HG03520 (cell line): ENCODE measurements at regions not wholly inside any gene's neighbourhood (a gene's known extent, or its start where the extent isn't known, plus 50 kb on each side); places are given as distances from the start of the nearest gene placed in this dataset.

Source experiments
- ATAC-seq: cut with Tn5 transposase; IDR thresholded peaks from one replicate; pipeline ENCODE4 v1.9.1; 2021; ENCODE audit warnings: mild to moderate bottlenecking, moderate library complexity; ENCODE audit not compliant: unreplicated experiment

- ATAC-seq = no peak
Measured at GRCh38 chr1:4976859-4977440, 322.5 kb downstream of the AJAP1 start.

DNA sequence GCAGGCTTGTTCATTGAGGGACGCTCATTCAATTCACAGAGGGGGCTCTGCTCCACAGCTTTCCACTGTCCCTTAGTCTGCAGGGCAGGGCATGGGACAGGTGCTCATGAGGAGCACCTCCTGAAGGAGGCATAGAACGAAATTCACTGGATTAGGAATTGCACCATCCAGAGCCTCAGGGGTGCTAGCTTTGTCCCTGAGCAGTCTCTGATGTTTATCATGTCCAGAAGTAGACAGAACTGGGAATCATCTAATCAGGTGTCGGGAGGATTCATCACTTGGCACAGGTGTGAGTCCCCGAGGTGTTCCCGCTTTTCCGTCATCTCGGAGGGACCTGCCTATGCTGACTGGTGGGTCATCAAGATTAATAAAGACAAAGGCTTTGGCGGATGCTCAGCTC lies 321.4 kb downstream of the AJAP1 start:
- ATAC-seq = no peak

- ATAC-seq = no peak
Measured at GRCh38 chr1:4974981-4975685, 320.7 kb downstream of the AJAP1 start.

GRCh38 chr1:4973341-4973740 lies 318.9 kb downstream of the AJAP1 start:
- ATAC-seq = no peak

DNA sequence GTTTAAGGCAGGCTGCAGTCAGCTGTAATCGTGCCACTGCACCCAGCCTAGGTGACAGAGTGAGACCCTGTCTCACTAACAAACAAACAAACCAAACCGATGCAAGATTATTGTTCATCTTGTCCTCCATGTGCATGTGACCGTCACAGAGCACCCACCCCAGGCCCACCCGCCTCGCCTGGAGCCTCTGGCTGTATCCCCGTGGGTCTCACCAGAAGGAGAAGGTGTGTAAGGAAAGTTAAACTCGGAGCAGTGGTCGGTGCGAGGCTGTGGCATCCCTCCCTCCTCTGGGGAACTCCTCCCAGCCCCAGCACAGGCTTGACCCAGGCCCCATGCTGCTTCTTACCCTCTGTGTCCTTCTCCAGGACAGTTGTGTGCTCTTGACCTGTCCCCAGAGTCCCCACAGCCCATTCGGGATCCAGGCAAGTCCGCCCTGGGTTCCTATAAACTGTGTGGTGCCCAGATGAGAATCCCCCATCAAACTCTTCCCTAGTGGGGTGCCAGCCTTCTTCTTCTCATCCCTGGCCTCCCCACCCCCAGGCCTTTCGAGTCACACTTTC lies 318.4 kb downstream of the AJAP1 start:
- ATAC-seq = no peak

DNA sequence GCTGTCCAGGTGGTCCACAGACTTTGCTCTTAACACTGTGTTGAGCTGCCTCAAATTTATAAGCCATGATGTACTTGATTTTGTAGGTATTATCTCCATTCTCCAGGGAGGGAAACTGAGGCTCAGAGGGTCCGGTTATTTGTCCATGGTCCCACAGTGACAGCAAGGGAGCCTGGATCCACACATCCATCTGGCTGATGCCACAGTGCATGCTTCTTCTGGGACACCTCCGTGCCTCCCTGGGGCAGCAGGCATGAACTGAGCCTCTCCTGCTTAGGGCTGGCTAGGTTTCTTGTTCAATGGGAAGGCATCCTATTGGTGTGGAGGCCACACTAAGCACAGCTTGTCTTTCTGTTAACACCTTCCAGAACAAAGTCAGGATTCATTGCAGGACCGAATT lies 317.3 kb downstream of the AJAP1 start:
- ATAC-seq = no peak

GRCh38 chr1:4970532-4970931 lies 316.1 kb downstream of the AJAP1 start:
- ATAC-seq = no peak

DNA sequence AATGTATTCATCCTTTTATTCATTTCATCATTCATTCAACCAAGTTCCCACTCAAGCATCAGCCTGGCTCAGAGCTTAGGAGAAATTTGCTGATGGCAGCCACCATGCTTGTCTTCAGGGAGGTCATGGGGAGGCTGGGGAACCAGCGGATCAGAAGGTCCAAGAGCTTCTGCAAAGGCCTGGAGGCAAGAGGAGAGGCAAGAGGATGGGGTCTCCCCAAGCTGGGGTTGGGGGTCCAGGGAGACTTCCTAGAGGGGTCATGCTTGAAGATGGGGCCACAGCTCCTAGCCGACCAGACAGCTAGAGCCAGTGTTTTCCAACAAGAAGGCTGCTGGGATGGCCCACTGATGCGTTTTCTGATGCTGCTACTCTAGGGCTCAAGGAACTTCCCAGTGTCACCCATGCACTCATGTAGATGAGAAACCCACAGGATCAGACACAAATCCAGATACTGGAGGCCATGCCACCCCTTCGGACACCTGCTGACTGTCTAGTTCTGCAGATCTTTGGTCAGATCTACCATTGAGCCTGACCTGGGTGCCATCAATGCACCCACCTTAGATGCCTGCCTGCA lies 315.2 kb downstream of the AJAP1 start:
- ATAC-seq = no peak

DNA sequence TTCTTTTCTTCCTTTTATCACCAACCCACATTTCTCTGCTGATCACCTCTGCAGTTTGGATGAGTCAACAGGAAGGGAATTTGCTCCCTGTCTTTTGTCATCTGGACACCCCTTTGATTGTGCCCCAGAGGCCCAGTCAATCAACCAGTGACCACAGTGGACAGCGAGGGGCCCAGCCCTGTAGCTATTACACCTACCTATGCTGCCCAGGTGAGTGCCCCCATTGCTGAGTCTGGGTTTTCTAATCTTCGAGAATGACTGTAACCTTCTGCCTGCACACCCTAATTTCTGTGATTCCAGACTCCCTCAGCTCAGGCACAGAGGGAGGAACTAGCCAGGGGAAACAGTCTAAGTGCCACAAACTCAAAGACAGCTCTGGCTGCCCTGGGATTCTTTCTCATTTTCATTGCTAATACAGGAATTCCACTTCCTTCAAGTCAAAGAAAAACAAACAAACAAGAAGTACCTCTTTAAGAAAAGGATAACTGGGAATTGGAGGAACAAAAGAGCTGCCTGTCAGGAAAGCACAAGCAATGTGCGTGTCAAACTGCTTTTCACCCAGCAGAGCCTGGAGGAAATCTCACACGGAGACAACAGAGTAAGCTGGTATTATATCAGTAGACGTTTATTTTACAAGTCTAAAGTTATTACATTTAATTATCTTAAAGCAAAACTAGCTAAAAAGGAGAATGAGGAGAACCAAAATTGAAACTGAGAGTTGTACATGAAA lies 311.1 kb downstream of the AJAP1 start:
- no peak for ATAC-seq

DNA sequence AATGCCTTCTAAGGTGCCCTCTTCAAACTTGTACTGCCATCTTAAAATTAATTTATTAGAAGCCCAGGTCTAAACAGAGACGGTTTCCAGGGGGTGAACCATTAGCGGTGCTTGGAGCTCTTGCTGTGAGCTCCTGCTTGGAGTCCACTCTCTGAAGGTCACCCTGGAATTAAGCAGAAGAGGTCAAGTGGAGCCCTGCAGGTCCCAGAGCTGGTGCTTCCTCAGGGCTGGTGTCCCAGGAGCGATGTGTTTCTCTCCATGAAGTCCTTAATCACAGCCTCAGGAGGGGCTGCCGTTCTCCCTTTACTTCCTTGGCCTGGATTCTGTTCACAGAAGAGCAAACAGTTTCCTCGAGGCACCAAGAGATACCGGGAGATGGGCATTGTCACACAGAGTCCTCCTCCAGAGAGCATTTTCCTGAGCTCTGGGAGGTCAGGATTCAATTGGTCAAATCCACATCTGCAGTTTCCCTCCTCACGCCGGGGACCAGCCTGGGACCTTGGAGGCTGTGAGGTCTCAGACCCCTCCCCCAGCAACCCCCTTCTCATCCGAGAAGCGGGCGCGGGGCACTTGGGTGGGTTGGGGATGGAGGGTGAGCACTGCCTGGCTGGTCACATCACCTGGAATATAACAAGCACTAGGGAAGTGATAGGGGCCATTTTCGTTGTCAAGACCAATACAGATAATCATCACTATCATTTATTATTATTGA lies 310.4 kb downstream of the AJAP1 start:
- ATAC-seq = no peak

DNA sequence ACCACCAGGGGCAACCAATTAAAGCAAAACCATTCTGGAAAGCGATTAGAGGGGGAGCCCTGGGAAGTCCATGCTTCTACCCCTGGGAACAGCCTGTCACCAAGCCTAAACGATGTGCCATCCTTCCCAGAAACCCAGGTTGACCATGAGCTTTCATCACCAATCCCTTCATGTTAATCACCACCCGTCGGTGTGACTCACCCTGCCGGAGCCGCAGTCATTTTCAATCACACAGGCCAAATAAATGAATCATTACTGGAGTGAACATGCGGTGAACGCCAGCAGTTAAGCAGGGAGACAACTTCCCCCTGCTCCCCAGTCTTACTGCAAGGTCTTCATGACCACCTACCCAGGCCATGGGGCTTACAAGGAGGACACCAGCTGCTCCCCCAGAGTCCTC lies 308.8 kb downstream of the AJAP1 start:
- ATAC-seq = no peak

GRCh38 chr1:4962836-4963235 lies 308.4 kb downstream of the AJAP1 start:
- ATAC-seq = no peak

DNA sequence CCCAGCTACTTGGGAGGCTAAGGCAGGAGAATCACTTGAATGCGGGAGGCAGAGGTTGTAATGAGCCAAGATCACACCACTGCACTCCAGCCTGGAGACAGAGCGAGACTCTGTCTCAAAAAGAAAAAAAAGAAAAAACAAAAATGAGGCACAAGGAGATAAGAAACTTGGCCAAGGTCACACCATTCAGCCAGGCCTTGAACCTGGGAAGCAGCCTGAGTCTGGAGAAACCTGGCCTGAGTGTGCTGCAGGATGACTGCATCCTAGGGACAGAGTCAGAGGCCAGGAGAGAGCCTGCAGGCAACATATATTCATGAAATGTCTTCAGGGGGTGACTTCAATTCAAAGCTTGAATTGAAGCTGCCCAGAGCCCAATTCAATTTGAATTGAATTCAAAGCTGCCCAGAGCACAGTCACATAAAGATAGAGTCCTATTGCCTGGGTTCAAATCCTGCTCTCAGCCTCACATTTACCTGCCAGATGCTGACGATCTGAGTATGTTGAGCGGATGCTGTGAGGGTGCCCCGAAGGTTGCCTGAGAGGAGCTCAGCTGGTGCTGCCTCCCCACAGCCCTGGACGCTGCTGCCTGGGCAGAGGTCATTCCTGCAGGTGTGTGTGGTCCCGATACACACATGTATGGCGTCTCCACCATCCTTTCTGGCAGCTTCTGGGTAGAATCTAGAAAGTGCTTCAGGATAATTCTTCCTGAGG lies 307.7 kb downstream of the AJAP1 start:
- no peak for ATAC-seq

DNA sequence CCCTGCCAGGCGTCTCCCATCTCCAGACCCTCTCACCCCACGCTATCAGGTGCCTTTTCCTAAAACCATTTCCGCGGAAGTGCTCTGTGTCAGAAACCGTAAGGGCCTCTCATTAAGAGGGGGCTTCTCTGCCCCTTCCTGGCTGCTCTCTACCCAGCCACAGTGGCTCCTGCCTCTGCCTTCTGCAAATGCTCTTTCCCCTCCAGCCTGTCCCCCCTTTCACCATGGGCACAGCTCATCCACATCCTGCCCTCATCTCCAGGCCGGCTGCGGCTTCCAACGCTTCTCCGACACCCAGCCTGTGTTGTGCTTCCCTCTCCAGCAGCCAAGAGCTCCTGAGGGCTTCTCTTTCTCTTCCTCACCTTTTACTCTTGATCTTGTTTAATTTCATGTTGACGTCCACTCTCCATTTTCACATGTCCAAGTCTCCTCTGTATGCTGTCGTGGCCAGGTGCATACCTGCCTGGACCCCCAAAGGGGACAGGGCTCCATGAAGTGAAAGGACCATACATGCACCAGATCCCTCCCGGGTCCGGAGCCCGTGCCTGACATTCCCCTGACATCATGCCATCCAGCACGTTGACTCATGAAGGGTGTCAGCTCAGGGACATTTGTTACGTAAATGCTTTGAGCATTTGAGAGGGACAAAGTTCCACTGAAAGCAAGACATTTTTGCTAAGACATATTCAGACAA lies 306.5 kb downstream of the AJAP1 start:
- no peak for ATAC-seq

GRCh38 chr1:4960336-4960735 lies 305.9 kb downstream of the AJAP1 start:
- ATAC-seq = no peak

DNA sequence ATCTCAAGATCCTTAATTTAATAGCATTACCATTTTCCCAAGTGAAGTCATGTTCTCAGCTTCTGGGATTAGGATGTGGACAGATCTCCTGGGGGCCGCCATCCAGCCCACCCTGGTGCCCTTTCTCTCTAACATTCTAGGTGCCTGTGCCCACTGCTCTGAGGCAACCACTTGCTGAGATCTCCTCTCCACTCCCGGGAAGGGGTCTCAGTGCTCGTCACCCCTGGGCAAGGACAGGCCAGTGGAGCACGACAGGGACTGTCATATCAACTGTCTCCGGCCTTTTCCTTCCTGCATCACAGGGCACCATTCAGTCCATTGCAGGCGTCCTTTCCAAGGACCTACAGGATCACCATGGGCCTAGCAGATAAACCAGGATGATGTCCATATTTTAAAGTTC lies 304.8 kb downstream of the AJAP1 start:
- no peak for ATAC-seq

DNA sequence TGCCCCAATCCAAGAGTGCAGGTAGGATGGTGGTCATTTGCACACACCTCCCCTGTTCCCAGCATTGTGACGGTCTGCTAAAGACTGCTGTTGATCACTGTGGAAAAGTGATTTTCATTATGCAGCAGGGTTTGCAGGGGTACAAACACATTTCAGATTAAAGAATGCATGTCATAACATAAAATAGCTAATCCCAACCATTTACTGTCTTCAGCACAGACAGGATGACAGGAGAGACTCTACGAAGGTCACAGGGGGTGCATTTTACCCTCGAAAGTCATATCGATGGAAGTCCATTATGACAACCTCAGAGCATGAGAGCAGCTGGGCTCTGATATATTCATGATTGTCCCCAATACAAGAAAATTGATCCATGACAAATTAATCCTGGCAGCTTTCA lies 302.6 kb downstream of the AJAP1 start:
- no peak for ATAC-seq

- ATAC-seq = no peak
Measured at GRCh38 chr1:4954392-4954791, 300.0 kb downstream of the AJAP1 start.

GRCh38 chr1:4951601-4952000 lies 297.2 kb downstream of the AJAP1 start:
- no peak for ATAC-seq

GRCh38 chr1:4946343-4946742 lies 291.9 kb downstream of the AJAP1 start:
- ATAC-seq = no peak
